Heart right ventricle (tissue), 16 donors: ENCODE measurements at regions not wholly inside any gene's neighbourhood (a gene's known extent, or its start where the extent isn't known, plus 50 kb on each side); places are given as distances from the start of the nearest gene placed in this dataset.

Experiments
- ATAC-seq, 8 donors: fragments of 200-7000 bp; cut with Tn5 transposase; one replicate each; pipeline ENCODE4 v1.9.1; 2020; ENCODE audit warnings: mild to moderate bottlenecking in 8 of 8, moderate library complexity in 8 of 8, moderate number of reproducible peaks in 1 of 8
- DNase-seq, 2 donors: peaks; one replicate each; pipeline ENCODE4 v3.0.0-alpha.2; 2020
- H3K27ac ChIP-seq, 10 donors: fragments of 200-600 bp; sonication (generic) in 2 of 10; one replicate each; pipeline versions ENCODE4 v1.5.0 to v1.8.0; 2020 to 2022; ENCODE audit warnings: mild to moderate bottlenecking in 3 of 10
- H3K27me3 ChIP-seq, 7 donors: fragments of 200-600 bp; one replicate each; pipeline ENCODE4 v1.8.0; 2021 to 2022; ENCODE audit warnings: mild to moderate bottlenecking in 2 of 7
- H3K36me3 ChIP-seq, 9 donors: fragments of 200-600 bp; sonication (generic) in 1 of 9; one replicate each; pipeline versions ENCODE4 v1.5.0 to v1.8.0; 2020 to 2022; ENCODE audit warnings: mild to moderate bottlenecking in 2 of 9
- H3K4me1 ChIP-seq, 9 donors: fragments of 200-600 bp; sonication (generic) in 1 of 9; one replicate each; pipeline versions ENCODE4 v1.5.0 to v1.8.0; 2020 to 2022; ENCODE audit warnings: mild to moderate bottlenecking in 4 of 9
- H3K4me3 ChIP-seq, 10 donors: fragments of 200-600 bp; sonication (generic) in 2 of 10; one replicate each; pipeline versions ENCODE4 v1.5.0 to v1.8.0; 2020 to 2022; ENCODE audit warnings: mild to moderate bottlenecking in 7 of 10, moderate library complexity in 2 of 10
- H3K9me3 ChIP-seq, 11 donors: fragments of 200-600 bp in 10 of 11; sonication (generic) in 2 of 11; one replicate each; pipeline versions ENCODE4 v1.5.0 to v1.8.0; 2013 to 2022; ENCODE audit warnings: mild to moderate bottlenecking in 2 of 11, control low read depth in 1 of 11, moderate library complexity in 1 of 11
- WGBS, 2 donors: extraction: QIAGEN DNeasy Blood & Tissue Kit; methylation state at CpG; one replicate each; pipeline ENCODE4 v1.1.7; 2013; ENCODE audit warnings: inconsistent platforms in 1 of 2; 5-methylcytosine and 5-hydroxymethylcytosine counted together
- intact Hi-C, 10 donors: fragments of 100-400 bp; cut with DNase I; formaldehyde crosslinking; loops; one replicate each; pipeline versions ENCODE4 v1.11.1 to v1.14.2; 2022
- TF ChIP-seq, protein P1 (sequence below), 9 donors: fragments of 200-600 bp; sonication (generic) in 2 of 9; IDR thresholded peaks; one replicate each; pipeline versions ENCODE4 v1.5.0 to v1.8.0; 2021 to 2022; ENCODE audit warnings: antibody characterized with exemption in 9 of 9, mild to moderate bottlenecking in 5 of 9, moderate library complexity in 1 of 9
- donor health status: Arrhythmogenic right ventricular cardiomyopathy.
- donor health status: ischemic (EF 13 %, LVEDD 7.1; RV severe dilation, severe dysfunction).
- donor health status: healthy with polysubstance abuse.
- donor health status: DM: no; HTN: yes; CAD: no.
- donor health status: DM: no; HTN: no; CAD: no.
- donor health status: ischemic (EF 25% LVEDD 6.9; RV normal size, moderate dysfunction).
- donor health status: ischemic (EF 25% LVEDD 5.7; RV mildly dilated, moderate dysfunction).
- donor health status: healthy.
- donor health status: DM: yes; HTN: yes; CAD: no.
- donor health status: Ischemic cardiomyopathy.
- donor health status: ischemic (EF 35%, LVEDD 5.7; RV mildly dilated, moderate dysfunction).
- donor health status: nonischemic (EF 11% LVEDD 7.7; RV severe dilation, severe dysfunction).
- donor health status: DM: yes; HTN: yes; CAD: no.
- donor health status: PGD.
- donor health status: ischemic (EF 29% LVEDD 5.4; RV normal size, mild dysfunction).
- donor health status: nonischemic (EF 23%, LVEDD 6.1; RV moderate dilation, normal function).

DNA sequence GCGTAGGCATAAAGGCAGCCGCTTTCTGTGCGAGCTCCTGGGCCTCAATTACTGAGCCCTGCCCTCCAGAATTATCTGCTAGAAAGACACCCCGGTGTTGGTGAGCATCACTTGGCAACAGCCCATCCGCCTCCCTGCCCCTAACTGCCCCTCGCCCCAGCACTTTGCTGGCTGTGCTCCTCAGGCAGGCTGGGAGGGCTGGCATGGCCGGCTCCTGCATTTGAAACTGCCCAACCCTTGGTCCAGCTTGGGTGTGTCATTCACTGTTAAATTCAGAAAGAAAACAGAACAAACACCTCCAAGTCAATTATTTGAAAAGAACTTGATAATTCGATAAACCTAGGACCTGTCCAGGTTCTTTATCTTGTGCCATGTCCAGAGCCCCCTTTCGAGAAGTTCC is 334.2 kb downstream of the IRX2 start:
- TF ChIP-seq, protein P1, sequence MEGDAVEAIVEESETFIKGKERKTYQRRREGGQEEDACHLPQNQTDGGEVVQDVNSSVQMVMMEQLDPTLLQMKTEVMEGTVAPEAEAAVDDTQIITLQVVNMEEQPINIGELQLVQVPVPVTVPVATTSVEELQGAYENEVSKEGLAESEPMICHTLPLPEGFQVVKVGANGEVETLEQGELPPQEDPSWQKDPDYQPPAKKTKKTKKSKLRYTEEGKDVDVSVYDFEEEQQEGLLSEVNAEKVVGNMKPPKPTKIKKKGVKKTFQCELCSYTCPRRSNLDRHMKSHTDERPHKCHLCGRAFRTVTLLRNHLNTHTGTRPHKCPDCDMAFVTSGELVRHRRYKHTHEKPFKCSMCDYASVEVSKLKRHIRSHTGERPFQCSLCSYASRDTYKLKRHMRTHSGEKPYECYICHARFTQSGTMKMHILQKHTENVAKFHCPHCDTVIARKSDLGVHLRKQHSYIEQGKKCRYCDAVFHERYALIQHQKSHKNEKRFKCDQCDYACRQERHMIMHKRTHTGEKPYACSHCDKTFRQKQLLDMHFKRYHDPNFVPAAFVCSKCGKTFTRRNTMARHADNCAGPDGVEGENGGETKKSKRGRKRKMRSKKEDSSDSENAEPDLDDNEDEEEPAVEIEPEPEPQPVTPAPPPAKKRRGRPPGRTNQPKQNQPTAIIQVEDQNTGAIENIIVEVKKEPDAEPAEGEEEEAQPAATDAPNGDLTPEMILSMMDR (IDR thresholded peaks at IDR 0.05): no peak
- intact Hi-C loops: no loop called here

GRCh38 chr5:2415678-2416077 is 335.8 kb downstream of the IRX2 start:
- ATAC-seq (no peak), DNase-seq (no peak)
- H3K36me3 ChIP-seq: no peaks in the 10 kb centered on the region
- peaks cover 0 to 24% (median 12%) of the 10 kb centered on the region in 7 donors for H3K27me3 ChIP-seq
- H3K9me3 ChIP-seq: peaks cover 0 to 12% (median 0%) of the 10 kb centered on the region in 11 donors
- 43 to 56% methylated on average over 23 of the region's 23 CpGs for WGBS, 2 donors
- H3K4me3 ChIP-seq: no peak overlapping the region
- H3K27ac ChIP-seq: no peak overlapping the region
- TF ChIP-seq, protein P1 (IDR thresholded peaks at IDR 0.05): no peak
- intact Hi-C loops: no loop called here
- no peaks in the 10 kb centered on the region for H3K4me1 ChIP-seq

More for the DNA sequence above, 334.2 kb downstream of the IRX2 start:
- peaks cover 0 to 21% (median 2%) of the 10 kb centered on the region in 11 donors for H3K9me3 ChIP-seq
- WGBS, 2 donors: 84 to 91% methylated on average over 9 of the region's 9 CpGs
- ATAC-seq: no peak
- no peak overlapping the region for H3K4me3 ChIP-seq
- no peak overlapping the region for H3K27ac ChIP-seq
- no peaks in the 10 kb centered on the region for H3K4me1 ChIP-seq
- no peak for DNase-seq
- peaks cover 0 to 22% (median 12%) of the 10 kb centered on the region in 7 donors for H3K27me3 ChIP-seq
- no peaks in the 10 kb centered on the region for H3K36me3 ChIP-seq

DNA sequence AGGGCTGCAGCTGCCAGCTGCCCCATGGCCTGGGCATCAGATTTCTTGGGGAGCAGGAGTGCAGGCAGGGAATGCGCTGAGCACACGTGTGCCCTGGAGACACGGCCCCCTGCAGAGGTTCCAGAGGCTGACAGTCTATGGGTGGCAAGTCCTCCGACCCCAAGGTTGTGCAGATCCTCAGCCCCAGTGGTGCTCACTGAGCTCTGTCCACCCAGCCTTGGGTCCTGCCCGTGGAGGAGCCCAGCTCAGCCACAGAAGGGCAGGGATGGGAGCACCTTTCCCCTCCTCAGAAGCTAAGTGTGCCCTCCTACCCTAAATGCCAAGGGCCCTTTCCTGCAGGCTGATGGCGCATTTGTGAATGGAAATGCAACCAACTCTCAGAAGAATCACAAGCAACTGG is 341.0 kb downstream of the IRX2 start:
- ATAC-seq (no peak), DNase-seq (no peak)
- Histone ChIP-seq H3K27ac (no peak overlapping the region), H3K27me3 (peaks cover 0 to 16% (median 9%) of the 10 kb centered on the region in 7 donors), H3K4me1 (no peaks in the 10 kb centered on the region), H3K36me3 (no peaks in the 10 kb centered on the region), H3K9me3 (no peaks in the 10 kb centered on the region), H3K4me3 (no peak overlapping the region)
- intact Hi-C loops: no loop called here
- TF ChIP-seq, protein P1 (IDR thresholded peaks at IDR 0.05): no peak
- whole genome bisulfite sequencing, 2 donors: 74 to 84% methylated on average over 6 of the region's 6 CpGs

GRCh38 chr5:2403296-2403695 is 348.2 kb downstream of the IRX2 start:
- WGBS, 2 donors: 25 to 59% methylated on average over 1 of the region's 1 CpG
- no peak overlapping the region for H3K4me3 ChIP-seq
- TF ChIP-seq, protein P1 (IDR thresholded peaks at IDR 0.05): no peak
- H3K9me3 ChIP-seq: peaks cover 0 to 7% (median 0%) of the 10 kb centered on the region in 11 donors
- ATAC-seq (no peak), DNase-seq (no peak)
- no peaks in the 10 kb centered on the region for H3K36me3 ChIP-seq
- no peak overlapping the region for H3K27ac ChIP-seq
- H3K4me1 ChIP-seq: no peaks in the 10 kb centered on the region
- intact Hi-C loops: no loop called here
- H3K27me3 ChIP-seq: no peaks in the 10 kb centered on the region
